PC-9 (cell line): ENCODE measurements at regions not wholly inside any gene's neighbourhood (a gene's known extent, or its start where the extent isn't known, plus 50 kb on each side); places are given as distances from the start of the nearest gene placed in this dataset.

Experiments
- BruUV-seq: library from RNA; stranded (reverse); fragments of 400-500 nt; replicated peaks from 2 replicates; lab custom pipeline; 2021; lab: Mats Ljungman, UMichigan
- CTCF ChIA-PET: fragments of 300-600 bp; sonication (Branson Sonifier 250); formaldehyde crosslinking; loops from one replicate; lab custom pipeline; 2022; ENCODE audit warnings: antibody characterized with exemption; lab: Charles Lee
- POLR2A ChIA-PET: fragments of 300-600 bp; sonication (Branson Sonifier 250); formaldehyde crosslinking; loops from one replicate; lab custom pipeline; 2022; ENCODE audit warnings: antibody characterized with exemption; ENCODE audit not compliant: unreplicated experiment; lab: Charles Lee
- DNase-seq, 2 experiments: peaks; one replicate each; pipeline versions ENCODE4 v3.0.0 to v3.0.0-alpha.2; 2015 to 2022; ENCODE audit warnings: mixed read lengths in 1 of 2
- H2AFZ ChIP-seq: fragments of 200-600 bp; sonication (generic); 2 replicates; pipeline ENCODE4 v1.8.1; 2017; ENCODE audit warnings: antibody characterized with exemption
- H3F3A ChIP-seq: fragments of 200-600 bp; sonication (generic); 2 replicates; pipeline ENCODE4 v1.8.1; 2017; ENCODE audit warnings: antibody characterized with exemption, mild to moderate bottlenecking, low read depth; ENCODE audit not compliant: insufficient read depth
- H3K27ac ChIP-seq: fragments of 200-600 bp; sonication (generic); 2 replicates; pipeline ENCODE4 v1.6.1; 2016; ENCODE audit warnings: mixed run types
- H3K27me3 ChIP-seq: fragments of 200-600 bp; sonication (generic); 2 replicates; pipeline ENCODE4 v1.6.1; 2016; ENCODE audit warnings: low read depth, mixed run types; ENCODE audit not compliant: insufficient read depth
- H3K36me3 ChIP-seq: fragments of 200-600 bp; sonication (generic); 2 replicates; pipeline ENCODE4 v1.6.1; 2016; ENCODE audit warnings: low read depth, mixed run types
- H3K4me1 ChIP-seq: fragments of 200-600 bp; sonication (generic); replicated peaks from 2 replicates; pipeline ENCODE4 v1.6.1; 2016; ENCODE audit warnings: mixed run types; ENCODE audit not compliant: insufficient read depth
- H3K4me2 ChIP-seq: fragments of 200-600 bp; sonication (generic); 2 replicates; pipeline ENCODE4 v1.6.1; 2017; ENCODE audit warnings: mixed run types
- H3K4me3 ChIP-seq: fragments of 200-600 bp; sonication (generic); 2 replicates; pipeline ENCODE4 v1.6.1; 2016; ENCODE audit warnings: mixed run types
- H3K79me2 ChIP-seq: fragments of 200-600 bp; sonication (generic); 2 replicates; pipeline ENCODE4 v1.6.1; 2017; ENCODE audit warnings: low read depth, mixed run types
- H3K9me2 ChIP-seq: fragments of 200-600 bp; sonication (generic); 2 replicates; pipeline ENCODE4 v1.8.1; 2017; ENCODE audit warnings: mild to moderate bottlenecking; ENCODE audit not compliant: insufficient read depth
- H3K9me3 ChIP-seq: fragments of 200-600 bp; sonication (generic); 2 replicates; pipeline ENCODE4 v1.8.1; 2016; ENCODE audit warnings: low read depth; ENCODE audit not compliant: insufficient read depth
- H4K20me1 ChIP-seq: fragments of 200-600 bp; sonication (generic); 2 replicates; pipeline ENCODE4 v1.8.1; 2017; ENCODE audit not compliant: insufficient read depth
- CTCF ChIP-seq: fragments of 200-600 bp; sonication (generic); conservative IDR thresholded peaks from 2 replicates; pipeline ENCODE4 v1.6.1; 2017; ENCODE audit warnings: mixed run types, antibody characterized with exemption, mild to moderate bottlenecking, moderate library complexity
- EZH2 ChIP-seq: fragments of 200-600 bp; sonication (generic); IDR thresholded peaks from 2 replicates; pipeline ENCODE4 v1.8.0; 2017; ENCODE audit warnings: antibody characterized with exemption, low read depth
- intact Hi-C: fragments of 100-400 bp; cut with micrococcal nuclease; formaldehyde crosslinking; loops from one replicate; pipeline ENCODE4 v1.10.0; 2022; ENCODE audit not compliant: unreplicated experiment

- Histone ChIP-seq H3F3A (no peaks in the 10 kb centered on the region), H4K20me1 (no peaks in the 10 kb centered on the region), H3K27ac (no peak overlapping the region), H3K79me2 (no peaks in the 10 kb centered on the region), H3K36me3 (no peaks in the 10 kb centered on the region), H2AFZ (no peak overlapping the region), H3K4me3 (no peak overlapping the region), H3K27me3 (no peaks in the 10 kb centered on the region), H3K9me2 (no peaks in the 10 kb centered on the region), H3K4me2 (no peak overlapping the region), H3K4me1 (no peaks in the 10 kb centered on the region), H3K9me3 (no peaks in the 10 kb centered on the region)
- TF ChIP-seq EZH2 (no peak), CTCF (no peak)
- no TSS peak for BruUV-seq
- POLR2A ChIA-PET, result no interaction called here
- DNase-seq, result no peak
- intact Hi-C loops, result no loop called here
- CTCF ChIA-PET, result no interaction called here
These were observed 176.4 kb upstream of the SMIM30 start for GRCh38 chr7:113294750-113295149.

- H3K4me3 ChIP-seq, result no peak overlapping the region
- CTCF ChIA-PET, result no interaction called here
- H4K20me1 ChIP-seq, result no peaks in the 10 kb centered on the region
These were observed 173.8 kb upstream of the SMIM30 start for GRCh38 chr7:113292105-113292504.

GRCh38 chr7:113291058-113291457, 172.7 kb upstream of the SMIM30 start:
- Histone ChIP-seq H3K36me3 (no peaks in the 10 kb centered on the region), H3K79me2 (no peaks in the 10 kb centered on the region), H3K9me3 (0 out of 2 replicates have a peak, but pooled peaks cover 5% of the 10 kb centered on the region), H3K27me3 (no peaks in the 10 kb centered on the region), H4K20me1 (no peaks in the 10 kb centered on the region), H2AFZ (no peak overlapping the region), H3K4me3 (no peak overlapping the region), H3K4me1 (no peaks in the 10 kb centered on the region; the same call in 1 of the 2 replicates), H3K27ac (no peak overlapping the region), H3K4me2 (no peak overlapping the region), H3K9me2 (no peaks in the 10 kb centered on the region), H3F3A (no peaks in the 10 kb centered on the region)
- BruUV-seq, result no TSS peak
- ChIA-PET POLR2A (no interaction called here), CTCF (no interaction called here)
- intact Hi-C loops, result no loop called here
- no peak for TF ChIP-seq EZH2
- no peak for TF ChIP-seq CTCF
- DNase-seq, result no peak

More at GRCh38 chr7:113292105-113292504, 173.8 kb upstream of the SMIM30 start:
- Histone ChIP-seq H3K36me3 (no peaks in the 10 kb centered on the region), H2AFZ (no peak overlapping the region), H3K9me3 (0 out of 2 replicates have a peak, but pooled peaks cover 5% of the 10 kb centered on the region), H3K4me2 (no peak overlapping the region), H3K9me2 (no peaks in the 10 kb centered on the region), H3K27ac (no peak overlapping the region), H3K79me2 (no peaks in the 10 kb centered on the region), H3K4me1 (no peaks in the 10 kb centered on the region; the same call in 1 of the 2 replicates), H3F3A (no peaks in the 10 kb centered on the region), H3K27me3 (no peaks in the 10 kb centered on the region)
- BruUV-seq, result no TSS peak
- intact Hi-C loops, result no loop called here
- POLR2A ChIA-PET, result no interaction called here
- TF ChIP-seq CTCF, result no peak
- no peak for TF ChIP-seq EZH2
- DNase-seq, result no peak
